HG03520 (cell line): ENCODE measurements at regions not wholly inside any gene's neighbourhood (a gene's known extent, or its start where the extent isn't known, plus 50 kb on each side); places are given as distances from the start of the nearest gene placed in this dataset.
"Not testable (repeated sequence)": the region's sequence is repeated elsewhere in the genome, so short reads cannot be mapped to it uniquely, and the experiment has no call there.

Source experiments
- ATAC-seq: cut with Tn5 transposase; IDR thresholded peaks from one replicate; pipeline ENCODE4 v1.9.1; 2021; ENCODE audit warnings: mild to moderate bottlenecking, moderate library complexity; ENCODE audit not compliant: unreplicated experiment

DNA sequence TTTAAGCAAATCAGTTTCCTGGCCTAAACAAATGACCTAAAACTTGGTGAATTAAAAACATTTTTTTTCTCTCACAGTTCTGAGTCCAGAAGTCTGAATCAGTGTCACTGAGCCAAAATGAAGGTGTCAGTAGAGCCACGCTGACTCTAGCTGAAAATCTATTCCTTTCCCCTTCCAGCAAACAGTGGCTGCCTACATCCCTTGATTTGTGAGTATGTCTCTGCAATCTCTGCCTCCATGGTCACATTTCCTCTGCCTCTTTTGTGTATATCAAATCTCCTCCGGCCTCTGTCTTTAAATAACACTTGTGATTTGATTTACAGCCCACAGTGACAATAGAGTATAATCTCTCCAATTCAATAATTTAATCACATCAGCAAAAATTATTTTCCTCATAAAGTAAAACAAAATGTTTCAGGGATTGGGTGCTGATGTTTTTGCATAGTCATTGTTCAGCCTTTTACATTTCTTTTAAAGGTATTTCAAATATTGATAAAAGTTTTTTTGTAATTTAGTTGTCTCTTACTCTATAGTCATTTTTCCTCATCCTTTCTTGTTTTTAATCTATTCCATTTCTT is 1715.4 kb downstream of the BRINP3 start:
- no peak for ATAC-seq

- no peak for ATAC-seq
Measured at GRCh38 chr1:188763541-188763940, 1714.1 kb downstream of the BRINP3 start.

GRCh38 chr1:188769181-188769580 is 1708.5 kb downstream of the BRINP3 start:
- ATAC-seq = no peak

- no peak for ATAC-seq
Measured at GRCh38 chr1:188769936-188770335, 1707.7 kb downstream of the BRINP3 start.

DNA sequence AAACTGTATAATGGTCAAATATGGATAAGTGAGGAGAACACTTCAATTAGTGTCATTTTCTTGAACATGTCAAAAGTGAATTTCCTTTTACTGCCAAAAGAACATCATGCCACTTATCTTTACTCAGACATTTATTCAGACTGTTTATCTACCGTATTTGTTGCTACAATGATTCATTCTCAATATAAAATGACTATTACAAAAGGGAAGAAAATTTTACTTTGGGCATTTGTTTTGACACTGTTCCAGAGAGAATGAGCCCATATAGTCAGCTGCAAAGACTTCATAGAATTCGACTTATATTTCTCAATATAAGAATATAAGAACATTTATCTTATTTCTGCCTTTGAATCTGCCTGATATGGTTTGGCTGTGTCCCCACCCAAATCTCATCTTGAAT is 1699.1 kb downstream of the BRINP3 start:
- ATAC-seq = no peak

- peak; percentile 95 for ATAC-seq
Measured at GRCh38 chr1:188782220-188782841, 1695.3 kb downstream of the BRINP3 start.

- no peak for ATAC-seq
Measured at GRCh38 chr1:188794969-188795368, 1682.7 kb downstream of the BRINP3 start.

DNA sequence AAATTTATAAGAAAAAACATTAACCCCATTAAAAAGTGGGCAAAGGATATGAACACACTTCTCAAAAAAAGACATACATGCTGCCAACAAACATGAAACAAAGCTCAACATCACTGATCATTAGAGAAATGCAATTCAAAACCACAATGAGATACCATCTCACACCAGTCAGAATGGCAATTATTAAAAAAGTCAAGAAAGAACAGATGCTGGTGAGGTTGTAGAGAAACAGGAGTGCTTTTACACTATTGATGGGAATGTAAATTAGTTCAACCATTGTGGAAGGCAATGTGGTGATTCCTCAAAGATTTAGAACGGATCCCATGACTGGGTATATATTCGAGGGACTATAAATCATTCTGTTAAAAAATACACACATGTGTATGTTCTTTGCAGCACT is 1665.5 kb downstream of the BRINP3 start:
- not testable (repeated sequence) for ATAC-seq

- ATAC-seq = not testable (repeated sequence)
Measured at GRCh38 chr1:188812836-188813573, 1664.7 kb downstream of the BRINP3 start.

- ATAC-seq = no peak
Measured at GRCh38 chr1:188817814-188818213, 1659.8 kb downstream of the BRINP3 start.

- no peak for ATAC-seq
Measured at GRCh38 chr1:188822248-188822647, 1655.4 kb downstream of the BRINP3 start.

DNA sequence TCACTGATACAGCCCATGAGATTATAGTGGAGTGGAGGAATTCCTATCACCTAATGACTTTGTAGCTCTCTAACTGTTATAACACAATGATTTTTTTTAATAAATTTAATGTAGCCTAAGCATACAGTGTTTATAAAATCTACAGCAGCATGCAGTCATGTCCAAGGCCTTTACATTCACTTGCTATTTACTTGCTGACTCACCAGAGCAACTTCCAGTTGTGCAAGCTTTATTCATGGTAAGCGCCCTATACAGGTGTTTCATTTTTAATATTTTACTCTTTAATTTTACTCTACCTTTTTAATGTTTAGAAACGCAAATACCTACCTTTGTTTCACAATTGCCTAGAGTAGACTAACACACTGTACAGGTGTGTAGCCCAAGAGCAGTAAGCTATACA is 1652.2 kb downstream of the BRINP3 start:
- no peak for ATAC-seq

DNA sequence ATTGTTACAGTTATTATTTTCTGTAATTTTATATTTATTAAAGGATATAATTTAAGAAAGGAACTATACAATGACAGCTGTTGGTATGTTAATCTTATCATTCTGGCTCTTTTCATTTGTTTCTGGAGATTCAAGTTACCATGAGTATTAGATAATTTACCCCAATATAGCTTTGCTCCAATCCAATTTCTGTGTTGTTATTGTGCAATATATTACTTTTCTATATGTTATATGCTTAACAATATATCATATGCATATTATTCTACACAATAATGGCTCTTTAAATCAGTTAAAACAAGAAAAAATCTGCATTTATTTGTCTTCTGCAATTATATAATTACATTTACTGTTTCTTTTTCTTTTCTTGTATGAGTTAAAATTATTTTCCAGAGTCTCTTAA is 1650.9 kb downstream of the BRINP3 start:
- no peak for ATAC-seq

GRCh38 chr1:188827400-188827799 is 1650.3 kb downstream of the BRINP3 start:
- no peak for ATAC-seq

DNA sequence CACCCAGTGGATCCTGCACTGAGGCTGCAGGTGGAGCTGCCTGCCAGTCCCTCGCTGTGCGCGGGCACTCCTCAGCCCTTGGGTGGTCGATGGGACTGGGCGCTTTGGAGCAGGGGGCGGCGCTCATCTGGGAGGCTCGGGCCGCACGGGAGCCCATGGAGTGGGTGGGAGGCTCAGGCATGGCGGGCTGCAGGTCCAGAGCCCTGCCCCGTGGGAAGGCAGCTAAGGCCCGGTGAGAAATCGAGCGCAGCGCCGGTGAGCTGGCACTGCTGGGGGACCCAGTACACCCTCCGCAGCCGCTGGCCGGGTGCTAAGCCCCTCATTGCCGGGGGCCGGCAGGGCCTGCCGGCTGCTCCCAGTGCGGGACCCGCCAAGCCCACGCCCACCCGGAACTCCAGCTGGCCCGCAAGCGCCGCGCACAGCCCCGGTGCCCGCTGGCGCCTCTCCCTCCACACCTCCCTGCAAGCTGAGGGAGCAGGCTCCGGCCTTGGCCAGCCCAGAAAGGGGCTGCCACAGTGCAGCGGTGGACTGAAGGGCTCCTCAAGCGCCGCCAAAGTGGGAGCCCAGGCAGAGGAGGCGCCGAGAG is 1636.5 kb downstream of the BRINP3 start:
- not testable (repeated sequence) for ATAC-seq

DNA sequence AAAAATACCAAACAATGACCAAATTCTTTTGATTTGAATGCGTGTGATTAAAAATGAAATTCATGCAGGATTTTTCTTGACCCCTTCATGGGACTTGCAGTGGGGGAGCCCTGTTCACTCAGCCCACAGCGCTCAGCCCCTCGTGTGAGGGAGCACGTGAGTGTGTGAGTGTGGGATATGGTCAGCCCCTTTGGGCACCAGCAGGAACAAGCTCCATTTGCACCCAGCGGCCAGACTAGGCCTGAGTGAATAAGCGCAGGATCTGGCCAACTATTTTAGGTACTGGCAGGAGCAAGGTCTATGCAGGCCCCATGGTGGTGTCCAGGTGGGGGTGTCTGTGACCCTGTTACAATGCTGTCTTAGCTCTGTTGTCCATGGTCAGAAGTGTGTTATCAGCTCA is 1631.2 kb downstream of the BRINP3 start:
- no peak for ATAC-seq

GRCh38 chr1:188857526-188858087 is 1620.1 kb downstream of the BRINP3 start:
- no peak for ATAC-seq

DNA sequence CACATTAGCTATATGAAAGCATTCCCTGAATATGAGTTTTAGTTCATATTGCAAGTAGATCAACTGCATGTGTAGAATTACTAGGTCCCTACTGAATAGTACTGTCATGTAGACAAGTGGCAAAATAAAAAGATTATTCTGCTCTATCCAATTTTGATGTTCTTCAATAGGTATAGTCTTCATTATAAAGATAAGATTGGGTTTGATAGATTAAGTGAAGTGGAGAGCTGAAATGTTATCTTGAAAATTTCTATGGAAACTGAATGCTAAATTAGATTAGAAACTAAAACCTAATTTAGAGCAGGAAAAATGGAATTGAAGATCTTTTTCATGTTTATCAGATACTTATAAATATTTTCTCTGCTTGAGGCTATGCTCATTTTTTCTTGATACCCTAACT is 1610.0 kb downstream of the BRINP3 start:
- ATAC-seq = no peak

DNA sequence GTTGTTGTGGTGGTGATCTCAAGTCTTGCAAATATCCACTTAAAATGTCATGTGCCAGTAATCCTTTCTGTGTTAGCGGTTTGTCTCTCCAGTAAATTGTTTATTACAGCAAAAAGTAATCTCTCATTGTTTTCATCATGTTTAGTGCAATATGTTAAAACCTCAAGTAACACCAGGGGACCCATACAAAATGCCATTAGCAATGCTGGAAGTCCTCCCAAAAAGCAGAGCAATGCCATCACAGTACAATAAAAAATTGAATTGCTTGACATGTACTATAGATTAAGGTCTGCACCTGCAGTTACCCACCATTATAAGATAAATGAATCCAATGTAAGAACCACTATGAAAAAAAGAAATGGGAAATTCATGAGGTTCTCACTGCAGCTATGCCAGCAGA is 1606.5 kb downstream of the BRINP3 start:
- no peak for ATAC-seq

DNA sequence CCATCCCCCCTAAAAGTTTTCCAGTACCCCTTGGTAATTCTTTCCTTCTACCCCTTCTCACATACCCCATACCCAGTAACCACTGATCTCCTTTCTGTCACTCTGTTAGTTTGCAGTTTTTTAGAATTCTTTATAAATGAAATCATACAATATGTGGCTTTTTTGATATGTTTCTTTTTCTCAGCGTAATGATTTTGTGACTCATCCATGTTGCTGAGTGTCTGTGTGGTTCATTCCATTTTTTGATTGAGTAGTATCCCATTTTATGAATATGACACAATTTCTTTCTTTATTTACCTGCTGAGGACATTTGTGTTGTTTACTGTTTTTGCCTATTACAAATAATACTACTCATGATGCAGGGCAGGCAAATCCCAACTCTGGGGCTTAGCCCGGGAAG is 1605.3 kb downstream of the BRINP3 start:
- ATAC-seq = no peak

- ATAC-seq = no peak
Measured at GRCh38 chr1:188877668-188878067, 1600.0 kb downstream of the BRINP3 start.

DNA sequence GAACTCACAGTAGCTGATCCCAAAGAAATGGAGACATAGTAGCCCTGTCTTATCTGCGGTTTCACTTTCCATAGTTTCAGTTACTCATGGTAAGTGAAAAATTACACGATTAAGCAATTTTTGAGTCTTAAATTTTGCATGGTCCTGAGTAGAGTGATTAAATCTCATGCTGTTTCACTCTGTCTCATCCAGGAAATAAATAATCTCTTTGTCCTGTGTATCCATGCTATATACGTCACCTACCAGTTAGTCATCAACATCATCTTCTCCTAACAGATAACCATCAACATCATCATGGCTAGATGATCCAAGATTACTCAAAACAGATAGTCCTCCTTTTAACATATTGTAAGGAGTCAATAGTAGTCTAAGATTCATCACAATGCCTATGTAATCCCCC is 1589.3 kb downstream of the BRINP3 start:
- no peak for ATAC-seq
